Activated CD8-positive, alpha-beta T cell treated with anti-CD3 and anti-CD28 coated beads, Interleukin-2, amount 10 ng/mL, durations not matched to agents 7 days and 5 days (primary cell): ENCODE measurements at regions not wholly inside any gene's neighbourhood (a gene's known extent, or its start where the extent isn't known, plus 50 kb on each side); places are given as distances from the start of the nearest gene placed in this dataset.

ENCODE experiments used
- ATAC-seq: fragments of 150-1000 bp; cut with Tn5 transposase; one replicate; pipeline ENCODE4 v1.10.0; 2021; ENCODE audit warnings: moderate library complexity
- CTCF ChIA-PET: fragments of 350-600 bp; sonication (Branson Sonifier 250); formaldehyde crosslinking; loops from one replicate; lab custom pipeline; 2021; ENCODE audit warnings: antibody characterized with exemption; lab: Charles Lee
- POLR2A ChIA-PET: fragments of 350-600 bp; sonication (Branson Sonifier 250); formaldehyde crosslinking; loops from one replicate; lab custom pipeline; 2021; ENCODE audit warnings: antibody characterized with exemption; lab: Charles Lee
- DNase-seq: peaks from one replicate; pipeline ENCODE4 v3.0.0-alpha.2; 2020
- H3K27ac Mint-ChIP-seq: one replicate; pipeline ENCODE4 v1.8.0; 2021; ENCODE audit warnings: mild to moderate bottlenecking, mixed read lengths
- H3K27me3 Mint-ChIP-seq: one replicate; pipeline ENCODE4 v1.8.0; 2021; ENCODE audit warnings: low read depth, mixed read lengths
- H3K36me3 Mint-ChIP-seq: one replicate; pipeline ENCODE4 v1.8.0; 2021; ENCODE audit warnings: low read depth, mixed read lengths
- H3K4me1 Mint-ChIP-seq: one replicate; pipeline ENCODE4 v1.8.0; 2021; ENCODE audit warnings: low read depth, mixed read lengths
- H3K4me3 Mint-ChIP-seq: one replicate; pipeline ENCODE4 v1.8.0; 2021; ENCODE audit warnings: mild to moderate bottlenecking, mixed read lengths
- H3K9me3 Mint-ChIP-seq: one replicate; pipeline ENCODE4 v1.8.0; 2022; ENCODE audit warnings: mixed read lengths; ENCODE audit not compliant: insufficient read depth

DNA sequence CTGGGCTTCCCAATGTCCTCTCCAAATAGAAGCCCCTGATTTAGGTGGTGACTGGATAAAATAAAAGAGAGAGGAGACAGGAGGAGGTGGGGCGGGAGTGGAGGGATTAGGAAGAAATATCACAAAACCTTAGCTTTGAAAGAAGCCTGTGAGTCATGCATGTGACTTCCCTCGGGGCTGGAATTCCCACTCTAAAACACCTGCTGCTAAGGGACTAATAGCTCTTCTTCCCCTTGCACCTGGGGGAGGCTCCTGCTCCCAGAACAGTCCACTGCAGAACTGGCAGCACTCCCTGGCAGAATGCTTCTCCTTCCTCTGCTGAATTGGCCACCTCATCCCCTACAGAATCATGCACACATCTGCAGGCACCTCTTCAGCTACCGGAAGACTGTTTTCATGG is 207.2 kb downstream of the ATG4C start:
- ChIA-PET CTCF (no interaction called here), POLR2A (no interaction called here)
- no peak for ATAC-seq
- Mint-ChIP-seq H3K4me1 (no peaks in the 10 kb centered on the region), H3K27ac (no peak overlapping the region), H3K36me3 (no peaks in the 10 kb centered on the region), H3K4me3 (no peak overlapping the region), H3K9me3 (no peaks in the 10 kb centered on the region), H3K27me3 (no peaks in the 10 kb centered on the region)
- no peak for DNase-seq

DNA sequence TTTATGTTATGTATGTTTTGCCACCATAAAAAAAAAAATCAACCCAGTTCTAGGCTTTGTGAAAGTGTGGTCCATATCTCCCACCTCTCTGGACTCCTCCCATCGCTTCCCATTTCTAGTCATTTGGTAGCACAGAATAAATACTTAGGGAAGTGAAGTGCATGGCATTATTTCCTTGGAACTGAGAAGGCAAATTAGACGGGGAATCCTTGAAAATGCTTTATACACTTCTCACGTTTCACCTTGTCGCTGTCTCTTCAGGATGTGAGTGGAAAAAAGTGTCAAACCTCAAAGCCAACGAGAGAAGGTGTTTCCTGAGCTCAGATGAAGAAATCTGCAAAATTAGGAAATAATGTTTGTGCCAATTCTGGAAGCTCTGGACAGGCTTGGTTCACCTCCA is 209.9 kb downstream of the ATG4C start:
- H3K4me3 Mint-ChIP-seq, result no peak overlapping the region
- no peak overlapping the region for H3K27ac Mint-ChIP-seq
- ATAC-seq, result no peak
- no peaks in the 10 kb centered on the region for H3K27me3 Mint-ChIP-seq
- DNase-seq, result no peak
- CTCF ChIA-PET, result no interaction called here
- no peaks in the 10 kb centered on the region for H3K4me1 Mint-ChIP-seq
- H3K9me3 Mint-ChIP-seq, result no peaks in the 10 kb centered on the region
- POLR2A ChIA-PET, result interaction anchor here (0.6 kb wide), 1 partner anchor 776 kb away, joined by 6 read pairs; no protein-coding TSS in a partner anchor
- no peaks in the 10 kb centered on the region for H3K36me3 Mint-ChIP-seq

DNA sequence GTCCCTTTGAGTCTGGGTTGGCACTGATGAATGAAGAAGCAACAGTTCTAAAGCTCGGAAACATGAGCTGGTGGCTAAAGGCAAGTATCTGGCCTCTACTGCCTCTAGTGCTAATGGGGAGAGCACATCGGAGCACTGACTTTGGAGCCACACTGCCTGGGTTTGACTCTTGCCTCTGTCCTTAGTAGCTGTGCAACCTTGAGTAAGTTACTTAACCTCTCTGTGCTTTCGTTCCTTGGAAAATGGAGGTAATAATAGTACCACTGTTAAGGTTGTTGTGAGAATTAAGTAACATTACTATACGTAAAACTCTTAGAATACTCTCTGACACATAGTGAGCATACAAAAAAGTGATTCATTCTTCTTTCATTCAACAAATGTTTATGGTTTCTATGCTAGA is 211.2 kb downstream of the ATG4C start:
- CTCF ChIA-PET, result no interaction called here
- Mint-ChIP-seq H3K36me3 (no peaks in the 10 kb centered on the region), H3K4me3 (no peak overlapping the region), H3K4me1 (no peaks in the 10 kb centered on the region), H3K27me3 (no peaks in the 10 kb centered on the region), H3K9me3 (no peaks in the 10 kb centered on the region), H3K27ac (no peak overlapping the region)
- DNase-seq (no peak), ATAC-seq (no peak)
- POLR2A ChIA-PET, result no interaction called here

DNA sequence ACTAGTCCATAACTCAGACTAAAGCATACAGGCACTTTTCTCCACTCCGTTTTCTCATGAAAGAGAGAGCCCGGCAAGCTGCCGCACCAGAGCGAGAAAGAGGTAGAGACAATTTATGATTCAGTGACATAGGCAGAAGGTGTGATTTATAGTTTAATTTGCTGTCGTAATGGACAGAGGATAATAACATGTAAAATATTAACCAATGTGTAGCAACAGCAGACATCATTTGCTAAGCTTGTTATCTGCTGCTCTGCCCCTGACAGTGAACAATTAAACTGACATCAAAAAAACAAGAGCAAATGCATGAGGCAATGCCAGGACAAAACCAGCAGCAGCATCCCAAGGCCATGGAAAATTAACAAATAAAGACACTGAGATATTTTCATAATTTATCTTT is 214.0 kb downstream of the ATG4C start:
- ChIA-PET POLR2A (no interaction called here), CTCF (no interaction called here)
- no peaks in the 10 kb centered on the region for H3K27me3 Mint-ChIP-seq
- no peaks in the 10 kb centered on the region for H3K9me3 Mint-ChIP-seq
- no peak for ATAC-seq
- DNase-seq, result no peak
- no peak overlapping the region for H3K27ac Mint-ChIP-seq
- H3K36me3 Mint-ChIP-seq, result no peaks in the 10 kb centered on the region
- H3K4me3 Mint-ChIP-seq, result no peak overlapping the region
- H3K4me1 Mint-ChIP-seq, result no peaks in the 10 kb centered on the region

DNA sequence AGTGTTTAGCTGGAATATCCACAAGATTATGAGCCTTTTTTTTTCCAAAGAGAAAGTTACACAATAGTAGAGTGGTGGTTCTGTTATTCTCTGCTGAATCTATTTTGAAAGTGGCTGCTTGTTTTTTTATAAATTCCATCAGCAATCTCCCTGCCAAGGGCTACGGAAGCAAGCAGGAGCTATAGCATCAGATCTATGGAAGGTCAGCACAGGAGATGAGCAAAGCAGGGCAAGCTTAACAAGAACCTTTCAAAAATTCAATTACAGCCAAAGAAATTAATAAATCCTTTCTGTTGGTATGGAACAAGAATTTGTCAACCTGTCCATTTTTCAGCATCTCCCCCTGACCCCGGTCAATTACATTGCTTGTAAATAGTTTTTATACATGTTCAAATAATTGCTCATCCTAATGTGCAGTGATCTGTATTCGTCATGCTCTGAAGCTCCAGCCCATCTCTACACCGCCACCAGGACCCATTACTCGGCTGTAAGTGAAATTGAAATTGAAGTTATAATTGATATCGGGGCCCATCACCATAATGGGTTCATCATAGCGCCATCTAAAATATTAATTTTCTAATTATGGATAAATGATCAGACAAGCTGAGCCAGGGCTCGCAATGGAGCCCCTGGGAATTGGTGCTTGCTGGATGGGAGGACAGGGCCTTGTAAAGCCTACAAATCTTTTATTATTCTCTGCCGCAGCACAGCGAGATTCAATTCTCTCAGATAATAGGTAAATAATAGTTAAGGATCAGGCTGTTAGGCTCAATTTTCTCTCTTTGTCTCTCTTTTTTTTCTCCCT is 215.1 kb downstream of the ATG4C start:
- H3K36me3 Mint-ChIP-seq, result no peaks in the 10 kb centered on the region
- no peak overlapping the region for H3K27ac Mint-ChIP-seq
- H3K4me1 Mint-ChIP-seq, result no peaks in the 10 kb centered on the region
- H3K9me3 Mint-ChIP-seq, result no peaks in the 10 kb centered on the region
- H3K4me3 Mint-ChIP-seq, result no peak overlapping the region
- ChIA-PET POLR2A (no interaction called here), CTCF (no interaction called here)
- DNase-seq (no peak), ATAC-seq (no peak)
- no peaks in the 10 kb centered on the region for H3K27me3 Mint-ChIP-seq

DNA sequence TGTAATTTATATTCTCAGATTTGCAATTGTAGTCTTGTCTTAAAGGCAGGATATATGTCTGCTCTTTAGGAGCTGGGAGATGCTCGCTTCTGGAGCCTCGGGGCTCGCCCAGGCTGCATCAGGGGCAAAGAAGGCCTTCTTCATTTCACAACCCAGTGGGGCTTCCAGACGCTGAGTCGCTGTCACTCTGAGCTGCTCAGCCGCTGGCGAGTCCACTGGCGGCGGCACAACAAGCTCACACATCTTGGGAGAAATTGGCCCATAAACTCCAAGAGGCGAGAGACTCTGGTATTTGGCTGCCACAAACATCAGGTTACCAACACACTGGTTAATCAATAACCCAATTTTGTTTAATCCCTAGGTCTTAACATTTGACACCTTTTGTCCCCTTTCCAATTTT is 216.6 kb downstream of the ATG4C start:
- CTCF ChIA-PET, result no interaction called here
- Mint-ChIP-seq H3K36me3 (no peaks in the 10 kb centered on the region), H3K27ac (no peak overlapping the region)

DNA sequence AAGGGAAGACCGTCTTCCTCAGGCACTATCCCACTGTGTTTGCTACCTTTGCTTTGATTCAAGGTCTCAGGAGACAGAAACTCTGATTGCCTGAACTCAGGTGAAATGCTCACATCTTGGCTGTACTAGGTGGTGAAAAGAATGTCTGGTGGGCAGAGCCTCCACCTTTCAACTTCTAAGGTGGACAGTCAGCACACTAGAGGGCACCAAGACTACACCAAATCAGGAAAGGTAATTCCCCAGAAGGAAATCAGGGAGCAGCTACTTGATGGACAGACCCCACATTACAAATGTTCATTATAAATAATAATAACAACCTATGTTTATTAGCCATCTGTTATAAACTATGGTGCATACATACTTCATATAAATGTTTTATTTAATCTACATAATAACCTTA is 220.9 kb downstream of the ATG4C start:
- Mint-ChIP-seq H3K27me3 (no peaks in the 10 kb centered on the region), H3K36me3 (no peaks in the 10 kb centered on the region), H3K4me3 (no peak overlapping the region), H3K4me1 (no peaks in the 10 kb centered on the region), H3K9me3 (no peaks in the 10 kb centered on the region), H3K27ac (no peak overlapping the region)
- ATAC-seq (no peak), DNase-seq (no peak)
- ChIA-PET CTCF (no interaction called here), POLR2A (no interaction called here)

More for the DNA sequence above, 216.6 kb downstream of the ATG4C start:
- POLR2A ChIA-PET, result no interaction called here
- ATAC-seq (no peak), DNase-seq (no peak)
- Mint-ChIP-seq H3K4me3 (no peak overlapping the region), H3K27me3 (no peaks in the 10 kb centered on the region), H3K9me3 (no peaks in the 10 kb centered on the region), H3K4me1 (no peaks in the 10 kb centered on the region)

DNA sequence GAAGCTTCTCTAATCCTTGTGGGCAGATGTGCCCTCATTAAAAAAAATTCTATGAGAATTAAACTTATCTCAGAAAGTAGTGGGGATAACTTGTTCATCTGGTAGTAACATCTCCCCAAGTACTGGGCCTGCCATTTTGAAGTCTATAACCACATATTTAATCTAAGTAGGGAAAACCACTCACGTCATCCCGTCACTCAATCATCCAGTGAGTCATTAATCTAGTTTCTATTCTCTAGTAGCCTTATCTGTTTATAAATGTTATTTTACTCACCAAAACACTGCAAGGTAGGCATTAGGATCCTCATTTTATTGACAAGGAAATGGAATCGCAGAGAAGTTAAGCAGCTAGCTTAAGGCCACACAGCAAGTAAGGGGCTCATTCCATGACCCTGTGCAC is 221.9 kb downstream of the ATG4C start:
- H3K4me1 Mint-ChIP-seq, result no peaks in the 10 kb centered on the region
- H3K36me3 Mint-ChIP-seq, result no peaks in the 10 kb centered on the region
- H3K27me3 Mint-ChIP-seq, result no peaks in the 10 kb centered on the region
- ATAC-seq (no peak), DNase-seq (no peak)
- ChIA-PET POLR2A (no interaction called here), CTCF (no interaction called here)
- H3K4me3 Mint-ChIP-seq, result no peak overlapping the region
- H3K9me3 Mint-ChIP-seq, result no peaks in the 10 kb centered on the region
- H3K27ac Mint-ChIP-seq, result no peak overlapping the region

DNA sequence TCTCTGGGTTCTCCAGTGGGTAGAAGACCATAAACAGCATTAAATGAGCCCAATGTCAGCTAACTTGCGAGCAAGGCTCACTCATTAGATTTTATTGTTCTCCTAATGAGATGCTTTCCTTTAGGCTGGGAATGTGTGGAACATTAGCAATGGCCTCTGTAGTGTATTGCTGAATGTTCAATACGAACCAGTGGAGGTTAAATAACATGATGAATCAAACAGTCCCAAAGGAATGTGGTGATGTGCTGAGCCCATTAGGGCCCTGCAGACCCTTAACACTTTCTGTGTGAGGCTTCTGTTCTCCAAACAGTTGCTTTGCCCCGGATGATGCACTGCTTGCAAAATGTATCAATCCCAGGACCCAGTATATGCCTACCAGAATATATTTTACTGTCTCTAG is 225.5 kb downstream of the ATG4C start:
- Mint-ChIP-seq H3K9me3 (no peaks in the 10 kb centered on the region), H3K4me3 (no peak overlapping the region), H3K4me1 (no peaks in the 10 kb centered on the region), H3K27ac (no peak overlapping the region), H3K27me3 (no peaks in the 10 kb centered on the region), H3K36me3 (no peaks in the 10 kb centered on the region)
- ChIA-PET CTCF (no interaction called here), POLR2A (no interaction called here)
- ATAC-seq (no peak), DNase-seq (no peak)

DNA sequence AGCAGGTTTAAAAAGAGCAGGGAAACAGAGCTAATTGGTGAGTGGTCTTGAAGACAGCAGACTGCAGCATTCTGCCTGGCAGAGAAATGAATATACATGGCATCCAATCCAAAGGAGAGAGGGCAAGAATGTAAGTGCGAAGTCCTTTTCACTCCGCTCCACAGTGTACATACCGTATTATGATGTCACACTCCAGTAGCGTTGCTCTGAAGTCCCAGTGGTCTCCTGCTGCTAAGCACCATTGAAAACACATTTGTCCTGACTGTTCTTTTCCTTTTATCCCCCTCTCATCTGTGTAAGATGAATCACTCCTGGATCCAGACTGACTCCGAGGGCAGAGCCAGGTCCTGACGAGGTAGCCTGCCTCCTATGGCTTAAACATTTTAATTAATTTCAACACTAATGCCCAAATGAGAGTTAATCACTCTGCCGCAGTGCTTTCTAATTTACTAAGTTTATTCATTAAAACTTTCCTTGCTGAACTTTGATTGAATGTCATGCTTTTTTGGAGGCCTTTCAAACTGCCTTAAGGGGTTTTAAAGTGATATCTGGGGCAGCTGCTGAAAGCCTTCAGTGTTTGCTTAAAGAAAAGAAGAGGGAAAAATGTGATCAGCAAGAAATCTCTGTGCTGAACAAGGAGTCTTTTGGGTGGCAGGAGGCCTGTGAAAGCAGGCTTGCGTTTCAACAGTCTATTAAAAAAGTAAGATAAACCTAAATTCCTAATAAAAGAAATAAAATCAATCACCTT is 227.2 kb downstream of the ATG4C start:
- ATAC-seq (no peak), DNase-seq (no peak)
- H3K36me3 Mint-ChIP-seq, result no peaks in the 10 kb centered on the region
- H3K9me3 Mint-ChIP-seq, result no peaks in the 10 kb centered on the region
- ChIA-PET CTCF (no interaction called here), POLR2A (no interaction called here)
- no peak overlapping the region for H3K4me3 Mint-ChIP-seq
- H3K27me3 Mint-ChIP-seq, result no peaks in the 10 kb centered on the region
- H3K27ac Mint-ChIP-seq, result no peak overlapping the region
- H3K4me1 Mint-ChIP-seq, result no peaks in the 10 kb centered on the region

DNA sequence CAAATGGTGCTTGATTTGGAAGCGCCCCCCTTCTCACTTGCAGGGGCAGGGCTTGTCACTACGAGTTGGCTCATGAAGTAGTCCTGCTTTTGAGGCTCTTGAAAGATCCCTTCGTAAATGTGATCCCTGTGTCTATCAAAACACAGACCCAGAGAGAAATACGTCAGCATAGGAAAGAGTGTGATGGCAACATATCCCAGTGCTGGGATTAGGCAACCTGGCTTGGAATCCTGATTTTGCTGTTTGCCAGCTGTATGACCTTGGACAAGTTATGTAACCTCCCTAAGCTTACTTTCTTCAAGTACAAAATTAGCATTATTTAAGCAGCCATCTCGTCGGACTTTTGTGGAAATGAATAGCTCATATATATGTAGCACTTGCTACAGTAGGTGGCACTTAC is 228.4 kb downstream of the ATG4C start:
- H3K36me3 Mint-ChIP-seq, result no peaks in the 10 kb centered on the region
- H3K9me3 Mint-ChIP-seq, result no peaks in the 10 kb centered on the region
- no peaks in the 10 kb centered on the region for H3K4me1 Mint-ChIP-seq
- CTCF ChIA-PET, result no interaction called here
- DNase-seq, result no peak
- no peak overlapping the region for H3K27ac Mint-ChIP-seq
- no peak for ATAC-seq
- POLR2A ChIA-PET, result interaction anchor here (0.6 kb wide), 1 partner anchor 82 kb away, joined by 3 read pairs; no protein-coding TSS in a partner anchor
- no peaks in the 10 kb centered on the region for H3K27me3 Mint-ChIP-seq
- H3K4me3 Mint-ChIP-seq, result no peak overlapping the region

DNA sequence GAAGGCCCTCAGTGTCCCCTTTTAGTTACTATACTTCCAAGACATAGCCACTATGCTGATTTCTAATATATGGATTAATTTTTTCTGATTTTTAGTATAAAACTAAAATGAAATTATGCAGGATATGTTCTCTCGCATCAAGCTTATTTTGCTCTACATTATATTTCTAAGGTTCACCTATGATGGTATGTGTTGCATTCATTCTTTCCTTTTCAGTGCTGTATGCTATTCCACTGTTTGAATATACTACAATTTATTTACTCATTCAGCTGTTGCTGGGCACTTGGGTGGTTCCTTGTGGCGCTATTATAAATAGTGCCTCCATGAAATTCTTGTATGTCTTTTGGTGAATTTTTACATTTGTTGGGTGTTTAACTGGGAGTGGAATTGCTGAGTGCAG is 230.3 kb downstream of the ATG4C start:
- H3K4me1 Mint-ChIP-seq, result no peaks in the 10 kb centered on the region
- no peak overlapping the region for H3K4me3 Mint-ChIP-seq
- H3K9me3 Mint-ChIP-seq, result no peaks in the 10 kb centered on the region
- no peaks in the 10 kb centered on the region for H3K27me3 Mint-ChIP-seq
- no peak for DNase-seq
- no peak overlapping the region for H3K27ac Mint-ChIP-seq
- CTCF ChIA-PET, result no interaction called here
- POLR2A ChIA-PET, result no interaction called here
- no peaks in the 10 kb centered on the region for H3K36me3 Mint-ChIP-seq
- no peak for ATAC-seq
